ENCODE measurements at regions not wholly inside any gene's neighbourhood (a gene's known extent, or its start where the extent isn't known, plus 50 kb on each side); places are given as distances from the start of the nearest gene placed in this dataset.

GRCh38 chr1:70554341-70554740 lies 143.3 kb downstream of the CTH start:
- TF ChIP-seq CTCF (IDR thresholded peaks at IDR 0.05) (no peak), EP300 (IDR thresholded peaks at IDR 0.05) (no peak), POLR2A (IDR thresholded peaks at IDR 0.05) (no peak), POLR2AphosphoS5 (IDR thresholded peaks at IDR 0.05) (no peak)
- no peak for DNase-seq (ENCODE audit: low spot score in 2 of 2)
- 78% methylated on average over 2 of the region's 2 CpGs for WGBS

GRCh38 chr1:70556541-70556940 lies 145.5 kb downstream of the CTH start:
- H3K36me3 ChIP-seq: no peaks in the 10 kb centered on the region
- no peak for DNase-seq (ENCODE audit: low spot score in 2 of 2)
- H3K27ac ChIP-seq: no peak overlapping the region
- H3K9me3 ChIP-seq: no peaks in the 10 kb centered on the region
- H3K4me1 ChIP-seq: no peaks in the 10 kb centered on the region
- TF ChIP-seq EP300 (IDR thresholded peaks at IDR 0.05) (no peak), POLR2A (IDR thresholded peaks at IDR 0.05) (no peak), POLR2AphosphoS5 (IDR thresholded peaks at IDR 0.05) (no peak), CTCF (IDR thresholded peaks at IDR 0.05) (no peak)
- H3K27me3 ChIP-seq: peaks cover 2% of the 10 kb centered on the region
- H3K4me3 ChIP-seq: no peak overlapping the region
- WGBS: 64% methylated on average over 2 of the region's 2 CpGs

More at GRCh38 chr1:70554341-70554740, 143.3 kb downstream of the CTH start:
- Histone ChIP-seq H3K4me1 (no peaks in the 10 kb centered on the region), H3K36me3 (no peaks in the 10 kb centered on the region), H3K27me3 (no peaks in the 10 kb centered on the region), H3K9me3 (no peaks in the 10 kb centered on the region), H3K27ac (no peak overlapping the region), H3K4me3 (no peak overlapping the region)

- no peak for TF ChIP-seq POLR2A (IDR thresholded peaks at IDR 0.05)
- TF ChIP-seq EP300 (IDR thresholded peaks at IDR 0.05): no peak
- no peak for TF ChIP-seq CTCF (IDR thresholded peaks at IDR 0.05)
- TF ChIP-seq POLR2AphosphoS5 (IDR thresholded peaks at IDR 0.05): no peak
- Histone ChIP-seq H3K27me3 (no peaks in the 10 kb centered on the region), H3K4me1 (no peaks in the 10 kb centered on the region), H3K4me3 (no peak overlapping the region), H3K27ac (no peak overlapping the region), H3K36me3 (no peaks in the 10 kb centered on the region), H3K9me3 (no peaks in the 10 kb centered on the region)
- DNase-seq (ENCODE audit: low spot score in 2 of 2): no peak
- 88% methylated on average over 5 of the region's 5 CpGs for WGBS
These were observed 156.1 kb downstream of the CTH start for GRCh38 chr1:70567167-70567566.

- Histone ChIP-seq H3K36me3 (no peaks in the 10 kb centered on the region), H3K4me1 (no peaks in the 10 kb centered on the region), H3K27me3 (no peaks in the 10 kb centered on the region), H3K9me3 (no peaks in the 10 kb centered on the region), H3K27ac (no peak overlapping the region), H3K4me3 (no peak overlapping the region)
- TF ChIP-seq CTCF (IDR thresholded peaks at IDR 0.05): no peak
- TF ChIP-seq POLR2A (IDR thresholded peaks at IDR 0.05): no peak
- no peak for TF ChIP-seq EP300 (IDR thresholded peaks at IDR 0.05)
- TF ChIP-seq POLR2AphosphoS5 (IDR thresholded peaks at IDR 0.05): no peak
- no peak for DNase-seq (ENCODE audit: low spot score in 2 of 2)
These were observed 160.1 kb downstream of the CTH start for GRCh38 chr1:70571191-70571590.

GRCh38 chr1:70573317-70573843 lies 162.3 kb downstream of the CTH start:
- 91% methylated on average over 2 of the region's 2 CpGs for WGBS

More at GRCh38 chr1:70573317-70573843, 162.3 kb downstream of the CTH start:
- Histone ChIP-seq H3K27ac (no peak overlapping the region), H3K9me3 (no peaks in the 10 kb centered on the region), H3K27me3 (no peaks in the 10 kb centered on the region), H3K36me3 (no peaks in the 10 kb centered on the region), H3K4me1 (no peaks in the 10 kb centered on the region), H3K4me3 (no peak overlapping the region)
- TF ChIP-seq POLR2AphosphoS5 (IDR thresholded peaks at IDR 0.05) (no peak), POLR2A (IDR thresholded peaks at IDR 0.05) (no peak), EP300 (IDR thresholded peaks at IDR 0.05) (no peak), CTCF (IDR thresholded peaks at IDR 0.05) (no peak)
- no peak for DNase-seq (ENCODE audit: low spot score in 2 of 2)

Data from suprapubic skin (tissue), 4 donors.